HEK293 (cell line): ENCODE measurements at regions not wholly inside any gene's neighbourhood (a gene's known extent, or its start where the extent isn't known, plus 50 kb on each side); places are given as distances from the start of the nearest gene placed in this dataset.

Experiments
- CTCF ChIA-PET: fragments of 350-600 bp; formaldehyde crosslinking; extraction: SDS; loops from one replicate; lab custom pipeline; 2021; ENCODE audit warnings: antibody characterized with exemption; lab: Yijun Ruan, JAX
- POLR2A ChIA-PET: fragments of 300-600 bp; formaldehyde crosslinking; extraction: SDS; loops from one replicate; lab custom pipeline; 2020; ENCODE audit warnings: antibody characterized with exemption, inconsistent platforms; lab: Yijun Ruan, JAX
- H3K27ac ChIP-seq: fragments of 200-500 bp; sonication (Bioruptor generic); 2 replicates; pipeline ENCODE4 v1.5.1; 2014; ENCODE audit warnings: low read depth, low read length, control low read depth, inconsistent platforms; ENCODE audit errors: extremely low read depth
- H3K36me3 ChIP-seq, 2 experiments: fragments of 200-500 bp in 1 of 2; sonication (Bioruptor generic) in 1 of 2; 1 replicate in 1 of 2; 2 replicates in 1 of 2; pipeline ENCODE4 v1.5.1; 2014 to 2017; ENCODE audit warnings: inconsistent platforms in 2 of 2, low read length in 2 of 2; ENCODE audit not compliant: control insufficient read depth in 2 of 2, insufficient read depth in 1 of 2
- H3K4me1 ChIP-seq: fragments of 200-500 bp; sonication (Bioruptor generic); 2 replicates; pipeline ENCODE4 v1.5.1; 2014; ENCODE audit warnings: mild to moderate bottlenecking, low read length, inconsistent platforms; ENCODE audit not compliant: control insufficient read depth, insufficient read depth
- H3K4me3 ChIP-seq: 2 replicates; pipeline ENCODE4 v1.5.1; 2011; ENCODE audit warnings: low read depth, mild to moderate bottlenecking, control low read depth, low read length, moderate library complexity
- H3K9me3 ChIP-seq: fragments of 200-500 bp; sonication (Bioruptor generic); 2 replicates; pipeline ENCODE4 v1.5.1; 2014; ENCODE audit warnings: low read depth, low read length, inconsistent platforms; ENCODE audit not compliant: control insufficient read depth, insufficient read depth
- HIC1 ChIP-seq: fragments of 450-650 bp; formaldehyde crosslinking; IDR thresholded peaks from 2 replicates; pipeline ENCODE4 v1.5.1; 2016; ENCODE audit warnings: missing biosample characterization, missing genetic modification characterization
- PRDM10 ChIP-seq: fragments of 450-650 bp; formaldehyde crosslinking; IDR thresholded peaks from 2 replicates; pipeline ENCODE4 v1.5.1; 2016; ENCODE audit warnings: missing biosample characterization, missing genetic modification characterization
- PRDM4 ChIP-seq: fragments of 450-650 bp; formaldehyde crosslinking; IDR thresholded peaks from 2 replicates; pipeline ENCODE4 v1.5.1; 2017; ENCODE audit warnings: missing biosample characterization, missing genetic modification characterization
- SCRT2 ChIP-seq: fragments of 450-650 bp; formaldehyde crosslinking; IDR thresholded peaks from 2 replicates; pipeline ENCODE4 v1.5.1; 2016; ENCODE audit warnings: missing biosample characterization, missing genetic modification characterization
- TRIM28 ChIP-seq: IDR thresholded peaks from 2 replicates; pipeline ENCODE4 v1.6.1; 2011; ENCODE audit warnings: low read length, control low read depth, borderline replicate concordance
- ZBTB8A ChIP-seq: fragments of 450-650 bp; formaldehyde crosslinking; IDR thresholded peaks from 2 replicates; pipeline ENCODE4 v1.5.1; 2016; ENCODE audit warnings: missing biosample characterization, missing genetic modification characterization
- ZNF138 ChIP-seq: fragments of 450-650 bp; formaldehyde crosslinking; IDR thresholded peaks from 2 replicates; pipeline ENCODE4 v1.5.1; 2016; ENCODE audit warnings: missing biosample characterization, missing genetic modification characterization, borderline replicate concordance
- ZNF16 ChIP-seq: fragments of 450-650 bp; formaldehyde crosslinking; IDR thresholded peaks from 2 replicates; pipeline ENCODE4 v1.5.1; 2016; ENCODE audit warnings: low read depth, missing biosample characterization, missing genetic modification characterization
- ZNF544 ChIP-seq: fragments of 450-650 bp; formaldehyde crosslinking; IDR thresholded peaks from 2 replicates; pipeline ENCODE4 v1.5.0; 2017; ENCODE audit warnings: missing biosample characterization, missing genetic modification characterization
- ZNF558 ChIP-seq: fragments of 450-650 bp; formaldehyde crosslinking; IDR thresholded peaks from 2 replicates; pipeline ENCODE4 v1.5.1; 2016; ENCODE audit warnings: missing biosample characterization, missing genetic modification characterization
- ZNF639 ChIP-seq: fragments of 450-650 bp; formaldehyde crosslinking; IDR thresholded peaks from 2 replicates; pipeline ENCODE4 v1.5.1; 2016; ENCODE audit warnings: missing biosample characterization, missing genetic modification characterization
- TF ChIP-seq, protein P1 (sequence below): fragments of 450-650 bp; formaldehyde crosslinking; IDR thresholded peaks from 2 replicates; pipeline ENCODE4 v1.5.1; 2016; ENCODE audit warnings: missing biosample characterization, missing genetic modification characterization
- TF ChIP-seq, protein P2 (sequence below): fragments of 450-650 bp; formaldehyde crosslinking; IDR thresholded peaks from 2 replicates; pipeline ENCODE4 v1.5.1; 2016; ENCODE audit warnings: missing biosample characterization, missing genetic modification characterization, borderline replicate concordance
- TF ChIP-seq, protein P3 (sequence below): fragments of 450-650 bp; formaldehyde crosslinking; IDR thresholded peaks from 2 replicates; pipeline ENCODE4 v1.5.0; 2017; ENCODE audit warnings: missing biosample characterization, missing genetic modification characterization, borderline replicate concordance

DNA sequence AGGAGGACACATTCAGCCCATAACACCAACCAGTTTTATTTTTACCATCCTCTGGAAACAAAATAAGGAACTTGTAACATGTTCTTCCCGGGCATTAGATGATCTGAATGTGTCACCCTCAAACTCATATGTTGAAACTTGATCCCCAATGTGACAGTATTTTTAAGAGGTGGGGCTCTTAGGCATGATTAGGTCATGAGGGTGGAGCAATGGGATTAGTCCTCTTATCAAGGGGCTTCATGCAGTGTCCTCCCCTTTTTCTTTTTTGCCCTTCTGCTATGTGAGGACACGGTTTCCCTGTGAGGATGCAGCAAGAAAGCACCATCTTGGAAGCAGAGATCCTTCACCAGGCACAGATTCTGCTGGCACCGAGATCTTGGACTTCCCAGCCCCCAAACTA is 401.5 kb upstream of the TRIB2 start:
- Histone ChIP-seq H3K9me3 (no peaks in the 10 kb centered on the region), H3K27ac (no peak overlapping the region), H3K4me3 (no peak overlapping the region), H3K36me3 (no peaks in the 10 kb centered on the region), H3K4me1 (peaks cover 37% of the 10 kb centered on the region)
- CTCF ChIA-PET, result no interaction called here
- TF ChIP-seq, protein P1, sequence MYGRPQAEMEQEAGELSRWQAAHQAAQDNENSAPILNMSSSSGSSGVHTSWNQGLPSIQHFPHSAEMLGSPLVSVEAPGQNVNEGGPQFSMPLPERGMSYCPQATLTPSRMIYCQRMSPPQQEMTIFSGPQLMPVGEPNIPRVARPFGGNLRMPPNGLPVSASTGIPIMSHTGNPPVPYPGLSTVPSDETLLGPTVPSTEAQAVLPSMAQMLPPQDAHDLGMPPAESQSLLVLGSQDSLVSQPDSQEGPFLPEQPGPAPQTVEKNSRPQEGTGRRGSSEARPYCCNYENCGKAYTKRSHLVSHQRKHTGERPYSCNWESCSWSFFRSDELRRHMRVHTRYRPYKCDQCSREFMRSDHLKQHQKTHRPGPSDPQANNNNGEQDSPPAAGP (tag by site-specific recombination), result peak; percentile 26; the same call in 1 of the 2 replicates
- TF ChIP-seq HIC1 (tag by site-specific recombination), result no peak
- POLR2A ChIA-PET, result no interaction called here

GRCh38 chr2:12316476-12316875 is 400.3 kb upstream of the TRIB2 start:
- Histone ChIP-seq H3K4me1 (peaks cover 38% of the 10 kb centered on the region), H3K4me3 (no peak overlapping the region), H3K36me3 (no peaks in the 10 kb centered on the region), H3K27ac (no peak overlapping the region; the same call in 1 of the 2 replicates), H3K9me3 (no peaks in the 10 kb centered on the region)
- ChIA-PET POLR2A (no interaction called here), CTCF (interaction anchor here (0.5 to 0.6 kb wide), 2 partner anchors 399 to 401 kb away, joined by 4 read pairs; no protein-coding TSS in a partner anchor)
- TF ChIP-seq ZNF558 (tag by site-specific recombination) (no peak), ZBTB8A (tag by site-specific recombination) (no peak), ZNF138 (tag by site-specific recombination) (no peak), SCRT2 (no peak), ZNF544 (tag by site-specific recombination) (no peak), ZNF16 (tag by site-specific recombination) (no peak), ZNF639 (tag by site-specific recombination) (no peak), PRDM4 (tag by site-specific recombination) (no peak), PRDM10 (tag by site-specific recombination) (no peak), TRIM28 (no peak)
- TF ChIP-seq, protein P2, sequence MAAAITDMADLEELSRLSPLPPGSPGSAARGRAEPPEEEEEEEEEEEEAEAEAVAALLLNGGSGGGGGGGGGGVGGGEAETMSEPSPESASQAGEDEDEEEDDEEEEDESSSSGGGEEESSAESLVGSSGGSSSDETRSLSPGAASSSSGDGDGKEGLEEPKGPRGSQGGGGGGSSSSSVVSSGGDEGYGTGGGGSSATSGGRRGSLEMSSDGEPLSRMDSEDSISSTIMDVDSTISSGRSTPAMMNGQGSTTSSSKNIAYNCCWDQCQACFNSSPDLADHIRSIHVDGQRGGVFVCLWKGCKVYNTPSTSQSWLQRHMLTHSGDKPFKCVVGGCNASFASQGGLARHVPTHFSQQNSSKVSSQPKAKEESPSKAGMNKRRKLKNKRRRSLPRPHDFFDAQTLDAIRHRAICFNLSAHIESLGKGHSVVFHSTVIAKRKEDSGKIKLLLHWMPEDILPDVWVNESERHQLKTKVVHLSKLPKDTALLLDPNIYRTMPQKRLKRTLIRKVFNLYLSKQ (tag by site-specific recombination), result no peak
- TF ChIP-seq, protein P3, sequence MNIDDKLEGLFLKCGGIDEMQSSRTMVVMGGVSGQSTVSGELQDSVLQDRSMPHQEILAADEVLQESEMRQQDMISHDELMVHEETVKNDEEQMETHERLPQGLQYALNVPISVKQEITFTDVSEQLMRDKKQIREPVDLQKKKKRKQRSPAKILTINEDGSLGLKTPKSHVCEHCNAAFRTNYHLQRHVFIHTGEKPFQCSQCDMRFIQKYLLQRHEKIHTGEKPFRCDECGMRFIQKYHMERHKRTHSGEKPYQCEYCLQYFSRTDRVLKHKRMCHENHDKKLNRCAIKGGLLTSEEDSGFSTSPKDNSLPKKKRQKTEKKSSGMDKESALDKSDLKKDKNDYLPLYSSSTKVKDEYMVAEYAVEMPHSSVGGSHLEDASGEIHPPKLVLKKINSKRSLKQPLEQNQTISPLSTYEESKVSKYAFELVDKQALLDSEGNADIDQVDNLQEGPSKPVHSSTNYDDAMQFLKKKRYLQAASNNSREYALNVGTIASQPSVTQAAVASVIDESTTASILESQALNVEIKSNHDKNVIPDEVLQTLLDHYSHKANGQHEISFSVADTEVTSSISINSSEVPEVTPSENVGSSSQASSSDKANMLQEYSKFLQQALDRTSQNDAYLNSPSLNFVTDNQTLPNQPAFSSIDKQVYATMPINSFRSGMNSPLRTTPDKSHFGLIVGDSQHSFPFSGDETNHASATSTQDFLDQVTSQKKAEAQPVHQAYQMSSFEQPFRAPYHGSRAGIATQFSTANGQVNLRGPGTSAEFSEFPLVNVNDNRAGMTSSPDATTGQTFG (tag by site-specific recombination), result no peak
